ENCODE measurements at regions not wholly inside any gene's neighbourhood (a gene's known extent, or its start where the extent isn't known, plus 50 kb on each side); places are given as distances from the start of the nearest gene placed in this dataset.

- TF ChIP-seq POLR2A (IDR thresholded peaks at IDR 0.05) (no peak), CTCF (IDR thresholded peaks at IDR 0.05) (no peak), EP300 (IDR thresholded peaks at IDR 0.05; ENCODE audit: low read depth) (no peak)
Measured at GRCh38 chr11:56909563-56909962, 79.2 kb upstream of the OR5AK2 start.

Measured in transverse colon (tissue), 3 donors.